ENCODE measurements at regions not wholly inside any gene's neighbourhood (a gene's known extent, or its start where the extent isn't known, plus 50 kb on each side); places are given as distances from the start of the nearest gene placed in this dataset.

- DNase-seq: no peak
- intact Hi-C loops (cut with micrococcal nuclease): no loop called here
- CTCF ChIA-PET: no interaction called here
- Mint-ChIP-seq H3K27ac (no peak overlapping the region), H3K4me3 (no peak overlapping the region), H3K27me3 (ENCODE audit: low read depth) (no peaks in the 10 kb centered on the region), H3K4me1 (ENCODE audit: low read depth) (no peaks in the 10 kb centered on the region), H3K9me3 (no peaks in the 10 kb centered on the region), H3K36me3 (ENCODE audit: low read depth) (no peaks in the 10 kb centered on the region)
Measured at GRCh38 chr5:101969742-101970141, 326.3 kb downstream of the SLCO4C1 start.

GRCh38 chr5:101966476-101966875 is 329.6 kb downstream of the SLCO4C1 start:
- no peak overlapping the region for H3K4me3 Mint-ChIP-seq
- H3K27ac Mint-ChIP-seq: no peak overlapping the region
- H3K36me3 Mint-ChIP-seq (ENCODE audit: low read depth): no peaks in the 10 kb centered on the region
- H3K27me3 Mint-ChIP-seq (ENCODE audit: low read depth): no peaks in the 10 kb centered on the region
- CTCF ChIA-PET: no interaction called here
- intact Hi-C loops (cut with micrococcal nuclease): no loop called here
- DNase-seq: no peak
- no peaks in the 10 kb centered on the region for H3K4me1 Mint-ChIP-seq (ENCODE audit: low read depth)
- no peaks in the 10 kb centered on the region for H3K9me3 Mint-ChIP-seq

- H3K4me1 Mint-ChIP-seq (ENCODE audit: low read depth): no peaks in the 10 kb centered on the region
- H3K9me3 Mint-ChIP-seq: no peaks in the 10 kb centered on the region
- no peak overlapping the region for H3K4me3 Mint-ChIP-seq
- H3K27me3 Mint-ChIP-seq (ENCODE audit: low read depth): no peaks in the 10 kb centered on the region
- CTCF ChIA-PET: interaction anchor here (0.9 kb wide), 1 partner anchor 13 kb away, joined by 3 read pairs; no protein-coding TSS in a partner anchor
- intact Hi-C loops (cut with micrococcal nuclease): no loop called here
- no peaks in the 10 kb centered on the region for H3K36me3 Mint-ChIP-seq (ENCODE audit: low read depth)
- DNase-seq: no peak
- no peak overlapping the region for H3K27ac Mint-ChIP-seq
Measured at GRCh38 chr5:101955891-101956290, 340.2 kb downstream of the SLCO4C1 start.

GRCh38 chr5:101950019-101950418 is 346.1 kb downstream of the SLCO4C1 start:
- intact Hi-C loops (cut with micrococcal nuclease): no loop called here
- Mint-ChIP-seq H3K4me3 (no peak overlapping the region), H3K9me3 (no peaks in the 10 kb centered on the region), H3K36me3 (ENCODE audit: low read depth) (no peaks in the 10 kb centered on the region), H3K27me3 (ENCODE audit: low read depth) (no peaks in the 10 kb centered on the region), H3K27ac (no peak overlapping the region), H3K4me1 (ENCODE audit: low read depth) (no peaks in the 10 kb centered on the region)
- CTCF ChIA-PET: no interaction called here
- DNase-seq: no peak

- DNase-seq: no peak
- Mint-ChIP-seq H3K27me3 (ENCODE audit: low read depth) (no peaks in the 10 kb centered on the region), H3K9me3 (no peaks in the 10 kb centered on the region), H3K27ac (no peak overlapping the region), H3K36me3 (ENCODE audit: low read depth) (no peaks in the 10 kb centered on the region), H3K4me3 (no peak overlapping the region), H3K4me1 (ENCODE audit: low read depth) (no peaks in the 10 kb centered on the region)
- intact Hi-C loops (cut with micrococcal nuclease): loop anchor here (10.0 kb wide), 1 partner anchor 556 kb away; no protein-coding TSS in a partner anchor
- CTCF ChIA-PET: no interaction called here
Measured at GRCh38 chr5:101948615-101949014, 347.5 kb downstream of the SLCO4C1 start.

- Mint-ChIP-seq H3K9me3 (no peaks in the 10 kb centered on the region), H3K4me1 (ENCODE audit: low read depth) (no peaks in the 10 kb centered on the region), H3K27me3 (ENCODE audit: low read depth) (no peaks in the 10 kb centered on the region), H3K4me3 (no peak overlapping the region), H3K36me3 (ENCODE audit: low read depth) (no peaks in the 10 kb centered on the region), H3K27ac (no peak overlapping the region)
- DNase-seq: no peak
- intact Hi-C loops (cut with micrococcal nuclease): loop anchor here (2.0 to 10.0 kb wide), 2 partner anchors 147 to 561 kb away; no protein-coding TSS in a partner anchor
- CTCF ChIA-PET: interaction anchor here (1.1 kb wide), 1 partner anchor 17 kb away, joined by 3 read pairs; no protein-coding TSS in a partner anchor
Measured at GRCh38 chr5:101943784-101944183, 352.3 kb downstream of the SLCO4C1 start.

- DNase-seq: peak; percentile 5
- intact Hi-C loops (cut with micrococcal nuclease): loop anchor here (1.0 to 10.0 kb wide), 5 partner anchors 35 to 562 kb away; no protein-coding TSS in a partner anchor
- H3K4me3 Mint-ChIP-seq: no peak overlapping the region
- H3K9me3 Mint-ChIP-seq: no peaks in the 10 kb centered on the region
- H3K36me3 Mint-ChIP-seq (ENCODE audit: low read depth): no peaks in the 10 kb centered on the region
- CTCF ChIA-PET: interaction anchor here (0.8 to 2.4 kb wide), 6 partner anchors 8 to 282 kb away, joined by 3 to 13 read pairs (median 4); no protein-coding TSS in a partner anchor
- H3K4me1 Mint-ChIP-seq (ENCODE audit: low read depth): no peaks in the 10 kb centered on the region
- no peaks in the 10 kb centered on the region for H3K27me3 Mint-ChIP-seq (ENCODE audit: low read depth)
- no peak overlapping the region for H3K27ac Mint-ChIP-seq
Measured at GRCh38 chr5:101942321-101942882, 353.7 kb downstream of the SLCO4C1 start.

- no peaks in the 10 kb centered on the region for H3K36me3 Mint-ChIP-seq (ENCODE audit: low read depth)
- CTCF ChIA-PET: no interaction called here
- no peaks in the 10 kb centered on the region for H3K4me1 Mint-ChIP-seq (ENCODE audit: low read depth)
- no peaks in the 10 kb centered on the region for H3K9me3 Mint-ChIP-seq
- intact Hi-C loops (cut with micrococcal nuclease): no loop called here
- no peak for DNase-seq
- no peak overlapping the region for H3K27ac Mint-ChIP-seq
- no peaks in the 10 kb centered on the region for H3K27me3 Mint-ChIP-seq (ENCODE audit: low read depth)
- no peak overlapping the region for H3K4me3 Mint-ChIP-seq
Measured at GRCh38 chr5:101937041-101937440, 359.0 kb downstream of the SLCO4C1 start.

- H3K27ac Mint-ChIP-seq: no peak overlapping the region
- H3K36me3 Mint-ChIP-seq (ENCODE audit: low read depth): no peaks in the 10 kb centered on the region
- H3K9me3 Mint-ChIP-seq: no peaks in the 10 kb centered on the region
- no peaks in the 10 kb centered on the region for H3K27me3 Mint-ChIP-seq (ENCODE audit: low read depth)
- CTCF ChIA-PET: no interaction called here
- H3K4me1 Mint-ChIP-seq (ENCODE audit: low read depth): no peaks in the 10 kb centered on the region
- no peak overlapping the region for H3K4me3 Mint-ChIP-seq
- no peak for DNase-seq
- intact Hi-C loops (cut with micrococcal nuclease): no loop called here
Measured at GRCh38 chr5:101935086-101935485, 361.0 kb downstream of the SLCO4C1 start.

GRCh38 chr5:101932599-101932998 is 363.5 kb downstream of the SLCO4C1 start:
- no peaks in the 10 kb centered on the region for H3K27me3 Mint-ChIP-seq (ENCODE audit: low read depth)

GRCh38 chr5:101929628-101930027 is 366.5 kb downstream of the SLCO4C1 start:
- Mint-ChIP-seq H3K4me3 (no peak overlapping the region), H3K36me3 (ENCODE audit: low read depth) (no peaks in the 10 kb centered on the region), H3K4me1 (ENCODE audit: low read depth) (no peaks in the 10 kb centered on the region), H3K27me3 (ENCODE audit: low read depth) (no peaks in the 10 kb centered on the region), H3K9me3 (no peaks in the 10 kb centered on the region), H3K27ac (no peak overlapping the region)
- intact Hi-C loops (cut with micrococcal nuclease): no loop called here
- no peak for DNase-seq
- CTCF ChIA-PET: no interaction called here

More at GRCh38 chr5:101932599-101932998, 363.5 kb downstream of the SLCO4C1 start:
- Mint-ChIP-seq H3K36me3 (ENCODE audit: low read depth) (no peaks in the 10 kb centered on the region), H3K4me3 (no peak overlapping the region), H3K4me1 (ENCODE audit: low read depth) (no peaks in the 10 kb centered on the region), H3K9me3 (no peaks in the 10 kb centered on the region), H3K27ac (no peak overlapping the region)
- intact Hi-C loops (cut with micrococcal nuclease): no loop called here
- DNase-seq: no peak
- CTCF ChIA-PET: no interaction called here

- DNase-seq: no peak
- intact Hi-C loops (cut with micrococcal nuclease): no loop called here
- Mint-ChIP-seq H3K36me3 (ENCODE audit: low read depth) (no peaks in the 10 kb centered on the region), H3K4me3 (no peak overlapping the region), H3K9me3 (no peaks in the 10 kb centered on the region), H3K27ac (no peak overlapping the region), H3K4me1 (ENCODE audit: low read depth) (no peaks in the 10 kb centered on the region), H3K27me3 (ENCODE audit: low read depth) (no peaks in the 10 kb centered on the region)
- CTCF ChIA-PET: no interaction called here
Measured at GRCh38 chr5:101917166-101917565, 378.9 kb downstream of the SLCO4C1 start.

GRCh38 chr5:101915554-101915953 is 380.5 kb downstream of the SLCO4C1 start:
- CTCF ChIA-PET: no interaction called here
- intact Hi-C loops (cut with micrococcal nuclease): no loop called here
- Mint-ChIP-seq H3K4me3 (no peak overlapping the region), H3K9me3 (no peaks in the 10 kb centered on the region), H3K36me3 (ENCODE audit: low read depth) (no peaks in the 10 kb centered on the region), H3K27ac (no peak overlapping the region), H3K27me3 (ENCODE audit: low read depth) (no peaks in the 10 kb centered on the region), H3K4me1 (ENCODE audit: low read depth) (no peaks in the 10 kb centered on the region)
- no peak for DNase-seq

Measured in activated naive CD4-positive, alpha-beta T cell treated with anti-CD3 and anti-CD28 coated beads for 36 hours (primary cell).